ENCODE measurements at regions not wholly inside any gene's neighbourhood (a gene's known extent, or its start where the extent isn't known, plus 50 kb on each side); places are given as distances from the start of the nearest gene placed in this dataset.

- DNase-seq (ENCODE audit: low spot score) = no peak
- intact Hi-C loops (cut with DNase I) = no loop called here
- Histone ChIP-seq H3K9me3 (no peaks in the 10 kb centered on the region), H3K27me3 (replicated peaks; ENCODE audit: insufficient read depth) (no peaks in the 10 kb centered on the region), H3K27ac (no peak overlapping the region), H3K4me1 (replicated peaks) (no peaks in the 10 kb centered on the region), H3K36me3 (no peaks in the 10 kb centered on the region), H3K4me3 (no peak overlapping the region)
- TF ChIP-seq POLR2A (IDR thresholded peaks at IDR 0.05) = no peak
- TF ChIP-seq CTCF (IDR thresholded peaks at IDR 0.05) = no peak
- TF ChIP-seq POLR2AphosphoS5 (IDR thresholded peaks at IDR 0.05) = no peak
Observed at GRCh38 chr1:55600242-55600641, 385.1 kb upstream of the USP24 start.

GRCh38 chr1:55597910-55598309 is 382.7 kb upstream of the USP24 start:
- WGBS = 20% methylated on average over 2 of the region's 2 CpGs
- no peak for TF ChIP-seq POLR2A (IDR thresholded peaks at IDR 0.05)
- TF ChIP-seq CTCF (IDR thresholded peaks at IDR 0.05) = no peak
- no peak for TF ChIP-seq POLR2AphosphoS5 (IDR thresholded peaks at IDR 0.05)
- no peaks in the 10 kb centered on the region for H3K27me3 ChIP-seq (replicated peaks; ENCODE audit: insufficient read depth)
- H3K4me1 ChIP-seq (replicated peaks) = no peaks in the 10 kb centered on the region
- no peak overlapping the region for H3K4me3 ChIP-seq
- no peaks in the 10 kb centered on the region for H3K9me3 ChIP-seq
- no peak for DNase-seq (ENCODE audit: low spot score)
- no peak overlapping the region for H3K27ac ChIP-seq
- intact Hi-C loops (cut with DNase I) = no loop called here
- H3K36me3 ChIP-seq = no peaks in the 10 kb centered on the region

GRCh38 chr1:55594701-55595100 is 379.5 kb upstream of the USP24 start:
- Histone ChIP-seq H3K27me3 (replicated peaks; ENCODE audit: insufficient read depth) (no peaks in the 10 kb centered on the region), H3K27ac (no peak overlapping the region), H3K4me1 (replicated peaks) (no peaks in the 10 kb centered on the region), H3K4me3 (no peak overlapping the region), H3K36me3 (no peaks in the 10 kb centered on the region), H3K9me3 (no peaks in the 10 kb centered on the region)
- no peak for DNase-seq (ENCODE audit: low spot score)
- TF ChIP-seq POLR2A (IDR thresholded peaks at IDR 0.05) = no peak
- no peak for TF ChIP-seq POLR2AphosphoS5 (IDR thresholded peaks at IDR 0.05)
- TF ChIP-seq CTCF (IDR thresholded peaks at IDR 0.05) = no peak
- WGBS = 87% methylated on average over 4 of the region's 4 CpGs
- intact Hi-C loops (cut with DNase I) = no loop called here

- Histone ChIP-seq H3K36me3 (no peaks in the 10 kb centered on the region), H3K27ac (no peak overlapping the region), H3K4me3 (no peak overlapping the region), H3K27me3 (replicated peaks; ENCODE audit: insufficient read depth) (no peaks in the 10 kb centered on the region), H3K9me3 (no peaks in the 10 kb centered on the region), H3K4me1 (replicated peaks) (no peaks in the 10 kb centered on the region)
- intact Hi-C loops (cut with DNase I) = no loop called here
- no peak for TF ChIP-seq POLR2AphosphoS5 (IDR thresholded peaks at IDR 0.05)
- no peak for TF ChIP-seq POLR2A (IDR thresholded peaks at IDR 0.05)
- TF ChIP-seq CTCF (IDR thresholded peaks at IDR 0.05) = no peak
- DNase-seq (ENCODE audit: low spot score) = no peak
Observed at GRCh38 chr1:55593298-55593697, 378.1 kb upstream of the USP24 start.

GRCh38 chr1:55592122-55592521 is 377.0 kb upstream of the USP24 start:
- TF ChIP-seq POLR2AphosphoS5 (IDR thresholded peaks at IDR 0.05) (no peak), POLR2A (IDR thresholded peaks at IDR 0.05) (no peak), CTCF (IDR thresholded peaks at IDR 0.05) (no peak)
- 97% methylated on average over 2 of the region's 2 CpGs for WGBS
- no peaks in the 10 kb centered on the region for H3K9me3 ChIP-seq
- intact Hi-C loops (cut with DNase I) = no loop called here
- no peaks in the 10 kb centered on the region for H3K36me3 ChIP-seq
- no peaks in the 10 kb centered on the region for H3K27me3 ChIP-seq (replicated peaks; ENCODE audit: insufficient read depth)
- no peak overlapping the region for H3K4me3 ChIP-seq
- no peaks in the 10 kb centered on the region for H3K4me1 ChIP-seq (replicated peaks)
- no peak for DNase-seq (ENCODE audit: low spot score)
- no peak overlapping the region for H3K27ac ChIP-seq

Data from prostate gland (tissue), 2 donors.